Keratinocyte (primary cell): ENCODE measurements at regions not wholly inside any gene's neighbourhood (a gene's known extent, or its start where the extent isn't known, plus 50 kb on each side); places are given as distances from the start of the nearest gene placed in this dataset.

Source experiments
- DNase-seq: peaks from one replicate; pipeline ENCODE4 v3.0.0-alpha.2; 2011; ENCODE audit warnings: low read depth, missing footprints, low spot score
- FAIRE-seq: peaks from 2 replicates; lab custom pipeline; 2011; peaks lifted over from hg19 to GRCh38; lab: Jason Lieb, UNC
- H2AFZ ChIP-seq: 2 replicates; pipeline ENCODE4 v1.6.0; 2012; ENCODE audit warnings: low read length, control low read depth, inconsistent platforms; ENCODE audit not compliant: control insufficient read depth
- H3K27ac ChIP-seq: 2 replicates; pipeline ENCODE4 v1.5.1; 2011; ENCODE audit warnings: low read length; ENCODE audit not compliant: control insufficient read depth, insufficient read depth
- H3K27me3 ChIP-seq: 3 replicates; pipeline ENCODE4 v1.6.0; 2011; ENCODE audit warnings: low read length; ENCODE audit not compliant: control insufficient read depth, insufficient read depth; ENCODE audit errors: extremely low read depth
- H3K36me3 ChIP-seq, 2 experiments: 2 replicates in 1 of 2; 3 replicates in 1 of 2; pipeline ENCODE4 v1.5.1; 2011; ENCODE audit warnings: low read length in 2 of 2, mild to moderate bottlenecking in 1 of 2; ENCODE audit not compliant: control insufficient read depth in 2 of 2, insufficient read depth in 2 of 2; ENCODE audit errors: extremely low read depth in 1 of 2
- H3K4me1 ChIP-seq: 3 replicates; pipeline ENCODE4 v1.5.1; 2011; ENCODE audit warnings: low read length; ENCODE audit not compliant: control insufficient read depth, insufficient read depth; ENCODE audit errors: extremely low read depth
- H3K4me2 ChIP-seq: 3 replicates; pipeline ENCODE4 v1.6.0; 2011; ENCODE audit warnings: low read depth, low read length; ENCODE audit not compliant: control insufficient read depth, insufficient read depth; ENCODE audit errors: extremely low read depth
- H3K4me3 ChIP-seq, 3 experiments: fragments of 200-600 bp in 1 of 3; sonication (generic) in 1 of 3; 2 replicates in 2 of 3; 3 replicates in 1 of 3; pipeline ENCODE4 v1.5.1; 2011 to 2016; ENCODE audit warnings: low read length in 3 of 3, mild to moderate bottlenecking in 3 of 3, control low read depth in 2 of 3, inconsistent platforms in 1 of 3, low read depth in 1 of 3, mixed read lengths in 1 of 3, mixed run types in 1 of 3, moderate library complexity in 1 of 3; ENCODE audit not compliant: control insufficient read depth in 2 of 3, insufficient read depth in 2 of 3; ENCODE audit errors: extremely low read depth in 1 of 3
- H3K79me2 ChIP-seq: 2 replicates; pipeline ENCODE4 v1.6.0; 2012; ENCODE audit warnings: low read length; ENCODE audit not compliant: control insufficient read depth, insufficient read depth
- H3K9ac ChIP-seq: 3 replicates; pipeline ENCODE4 v1.6.0; 2011; ENCODE audit warnings: low read length; ENCODE audit not compliant: control insufficient read depth, insufficient read depth; ENCODE audit errors: extremely low read depth
- H3K9me1 ChIP-seq: 3 replicates; pipeline ENCODE4 v1.6.0; 2011; ENCODE audit warnings: low read length; ENCODE audit not compliant: control insufficient read depth, insufficient read depth; ENCODE audit errors: extremely low read depth
- H3K9me3 ChIP-seq: 2 replicates; pipeline ENCODE4 v1.5.1; 2012; ENCODE audit warnings: low read depth, low read length; ENCODE audit not compliant: control insufficient read depth
- H4K20me1 ChIP-seq: 3 replicates; pipeline ENCODE4 v1.6.0; 2011; ENCODE audit warnings: low read length; ENCODE audit not compliant: control insufficient read depth, insufficient read depth; ENCODE audit errors: extremely low read depth
- CTCF ChIP-seq, 3 experiments: IDR thresholded peaks in 1 of 3; conservative IDR thresholded peaks in 1 of 3; optimal IDR thresholded peaks in 1 of 3; 2 replicates in 2 of 3; 3 replicates in 1 of 3; pipeline versions ENCODE3 to v1.5.1; 2011; ENCODE audit warnings: low read length in 3 of 3, mild to moderate bottlenecking in 3 of 3, moderate library complexity in 2 of 3, control low read depth in 1 of 3, inconsistent platforms in 1 of 3; ENCODE audit not compliant: insufficient read depth in 2 of 3; ENCODE audit errors: extremely low read depth in 1 of 3
- EZH2 ChIP-seq: IDR thresholded peaks from one replicate; pipeline ENCODE4 v1.6.1; 2012; ENCODE audit warnings: inconsistent platforms, mild to moderate bottlenecking, low read length, moderate library complexity
- dilution Hi-C: fragments of 300-500 bp; cut with MboI; formaldehyde crosslinking; loops from one replicate; pipeline ENCODE4 v1.7.0; 2020; ENCODE audit warnings: low sequenced_read_pairs; ENCODE audit not compliant: extremely low pct_ligation_motif_present

- Histone ChIP-seq H3K27me3 (no peaks in the 10 kb centered on the region), H2AFZ (no peak overlapping the region), H3K27ac (no peak overlapping the region), H3K4me2 (no peak overlapping the region), H4K20me1 (no peaks in the 10 kb centered on the region), H3K9me1 (no peaks in the 10 kb centered on the region), H3K36me3 (no peaks in the 10 kb centered on the region), H3K4me3 (no peak overlapping the region), H3K9me3 (no peaks in the 10 kb centered on the region), H3K9ac (no peak overlapping the region), H3K79me2 (no peaks in the 10 kb centered on the region), H3K4me1 (no peaks in the 10 kb centered on the region)
- DNase-seq = no peak
- no peak for FAIRE-seq
- dilution Hi-C loops = no loop called here
- TF ChIP-seq CTCF (optimal IDR thresholded peaks at IDR 0.05 in 1 of 3, IDR thresholded peaks at IDR 0.05 in 1 of 3, conservative IDR thresholded peaks at IDR 0.05 in 1 of 3; ENCODE audit: extremely low read depth in 1 of 3, insufficient read depth in 2 of 3, low read length in 3 of 3) (no peak), EZH2 (no peak)
Observed at GRCh38 chr1:147053269-147053668, 115.1 kb downstream of the NBPF12 start.

- Histone ChIP-seq H3K27me3 (no peaks in the 10 kb centered on the region), H2AFZ (no peak overlapping the region), H3K9me1 (no peaks in the 10 kb centered on the region), H3K36me3 (no peaks in the 10 kb centered on the region), H3K9me3 (no peaks in the 10 kb centered on the region), H3K4me1 (no peaks in the 10 kb centered on the region), H3K79me2 (no peaks in the 10 kb centered on the region), H3K9ac (no peak overlapping the region), H3K4me2 (no peak overlapping the region), H3K4me3 (no peak overlapping the region), H3K27ac (no peak overlapping the region), H4K20me1 (no peaks in the 10 kb centered on the region)
- DNase-seq (no peak), FAIRE-seq (no peak)
- dilution Hi-C loops = no loop called here
- TF ChIP-seq EZH2 = no peak
- TF ChIP-seq CTCF (optimal IDR thresholded peaks at IDR 0.05 in 1 of 3, IDR thresholded peaks at IDR 0.05 in 1 of 3, conservative IDR thresholded peaks at IDR 0.05 in 1 of 3; ENCODE audit: extremely low read depth in 1 of 3, insufficient read depth in 2 of 3, low read length in 3 of 3) = no peak
Observed at GRCh38 chr1:147052677-147053076, 114.6 kb downstream of the NBPF12 start.
